ENCODE measurements at regions not wholly inside any gene's neighbourhood (a gene's known extent, or its start where the extent isn't known, plus 50 kb on each side); places are given as distances from the start of the nearest gene placed in this dataset.

DNA sequence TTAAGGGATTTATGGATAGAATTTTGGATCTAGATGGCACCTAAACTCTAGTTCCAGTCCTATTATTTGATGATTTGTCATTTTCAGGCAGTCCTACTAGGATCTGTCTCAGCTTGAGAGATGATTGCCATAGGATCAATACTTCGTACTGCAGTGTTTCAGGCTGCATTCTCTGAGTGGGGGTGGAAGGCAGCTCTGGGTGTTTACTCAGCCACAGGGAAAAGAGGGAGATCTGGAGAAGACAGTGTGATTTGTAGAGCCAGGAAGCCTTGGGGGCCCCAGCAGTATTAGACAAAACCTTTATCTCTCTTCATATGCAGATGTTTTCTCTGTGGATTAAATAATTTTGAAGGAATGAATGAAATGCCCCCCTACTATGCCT, 188.4 kb upstream of the SYNPR start:
- no peaks in the 10 kb centered on the region for H3K9me3 ChIP-seq (ENCODE audit: control insufficient read depth in 4 of 4, low read length in 3 of 4)
- no peaks in the 10 kb centered on the region for H3K4me1 ChIP-seq (ENCODE audit: control insufficient read depth in 4 of 4, insufficient read depth in 4 of 4, low read length in 3 of 4)
- no peak overlapping the region for H3K4me3 ChIP-seq (ENCODE audit: low read depth in 1 of 3, low read length in 3 of 3)
- H3K27ac ChIP-seq (ENCODE audit: low read depth in 1 of 2, low read length in 2 of 2) = no peak overlapping the region
- no peak overlapping the region for H3K9ac ChIP-seq (ENCODE audit: low read depth in 1 of 2, low read length in 2 of 2)
- 9% methylated on average over 1 of the region's 1 CpG for WGBS
- no peaks in the 10 kb centered on the region for H3K36me3 ChIP-seq (ENCODE audit: control insufficient read depth in 4 of 4, insufficient read depth in 3 of 4, low read depth in 1 of 4, low read length in 3 of 4)
- TF ChIP-seq, protein P1, sequence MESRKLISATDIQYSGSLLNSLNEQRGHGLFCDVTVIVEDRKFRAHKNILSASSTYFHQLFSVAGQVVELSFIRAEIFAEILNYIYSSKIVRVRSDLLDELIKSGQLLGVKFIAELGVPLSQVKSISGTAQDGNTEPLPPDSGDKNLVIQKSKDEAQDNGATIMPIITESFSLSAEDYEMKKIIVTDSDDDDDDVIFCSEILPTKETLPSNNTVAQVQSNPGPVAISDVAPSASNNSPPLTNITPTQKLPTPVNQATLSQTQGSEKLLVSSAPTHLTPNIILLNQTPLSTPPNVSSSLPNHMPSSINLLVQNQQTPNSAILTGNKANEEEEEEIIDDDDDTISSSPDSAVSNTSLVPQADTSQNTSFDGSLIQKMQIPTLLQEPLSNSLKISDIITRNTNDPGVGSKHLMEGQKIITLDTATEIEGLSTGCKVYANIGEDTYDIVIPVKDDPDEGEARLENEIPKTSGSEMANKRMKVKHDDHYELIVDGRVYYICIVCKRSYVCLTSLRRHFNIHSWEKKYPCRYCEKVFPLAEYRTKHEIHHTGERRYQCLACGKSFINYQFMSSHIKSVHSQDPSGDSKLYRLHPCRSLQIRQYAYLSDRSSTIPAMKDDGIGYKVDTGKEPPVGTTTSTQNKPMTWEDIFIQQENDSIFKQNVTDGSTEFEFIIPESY (IDR thresholded peaks at IDR 0.05) = no peak
- TF ChIP-seq, protein P2, sequence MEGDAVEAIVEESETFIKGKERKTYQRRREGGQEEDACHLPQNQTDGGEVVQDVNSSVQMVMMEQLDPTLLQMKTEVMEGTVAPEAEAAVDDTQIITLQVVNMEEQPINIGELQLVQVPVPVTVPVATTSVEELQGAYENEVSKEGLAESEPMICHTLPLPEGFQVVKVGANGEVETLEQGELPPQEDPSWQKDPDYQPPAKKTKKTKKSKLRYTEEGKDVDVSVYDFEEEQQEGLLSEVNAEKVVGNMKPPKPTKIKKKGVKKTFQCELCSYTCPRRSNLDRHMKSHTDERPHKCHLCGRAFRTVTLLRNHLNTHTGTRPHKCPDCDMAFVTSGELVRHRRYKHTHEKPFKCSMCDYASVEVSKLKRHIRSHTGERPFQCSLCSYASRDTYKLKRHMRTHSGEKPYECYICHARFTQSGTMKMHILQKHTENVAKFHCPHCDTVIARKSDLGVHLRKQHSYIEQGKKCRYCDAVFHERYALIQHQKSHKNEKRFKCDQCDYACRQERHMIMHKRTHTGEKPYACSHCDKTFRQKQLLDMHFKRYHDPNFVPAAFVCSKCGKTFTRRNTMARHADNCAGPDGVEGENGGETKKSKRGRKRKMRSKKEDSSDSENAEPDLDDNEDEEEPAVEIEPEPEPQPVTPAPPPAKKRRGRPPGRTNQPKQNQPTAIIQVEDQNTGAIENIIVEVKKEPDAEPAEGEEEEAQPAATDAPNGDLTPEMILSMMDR (IDR thresholded peaks at IDR 0.05; ENCODE audit: low read depth, low read length, missing input control) = no peak
- TF ChIP-seq NR2F2 (IDR thresholded peaks at IDR 0.05) = no peak
- TF ChIP-seq FOXA2 (IDR thresholded peaks at IDR 0.05) = no peak
- TF ChIP-seq, protein P3, sequence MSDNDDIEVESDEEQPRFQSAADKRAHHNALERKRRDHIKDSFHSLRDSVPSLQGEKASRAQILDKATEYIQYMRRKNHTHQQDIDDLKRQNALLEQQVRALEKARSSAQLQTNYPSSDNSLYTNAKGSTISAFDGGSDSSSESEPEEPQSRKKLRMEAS (IDR thresholded peaks at IDR 0.05) = no peak
- TF ChIP-seq RAD21 (IDR thresholded peaks at IDR 0.05) = no peak
- no peak for TF ChIP-seq GABPA (IDR thresholded peaks at IDR 0.05 in 1 of 2, conservative IDR thresholded peaks at IDR 0.05 in 1 of 2)
- DNase-seq (ENCODE audit: low spot score) = no peak
- peaks cover 0 to 9% (median 0%) of the 10 kb centered on the region in 4 donors for H3K27me3 ChIP-seq (ENCODE audit: control insufficient read depth in 4 of 4, insufficient read depth in 4 of 4, low read length in 3 of 4)

DNA sequence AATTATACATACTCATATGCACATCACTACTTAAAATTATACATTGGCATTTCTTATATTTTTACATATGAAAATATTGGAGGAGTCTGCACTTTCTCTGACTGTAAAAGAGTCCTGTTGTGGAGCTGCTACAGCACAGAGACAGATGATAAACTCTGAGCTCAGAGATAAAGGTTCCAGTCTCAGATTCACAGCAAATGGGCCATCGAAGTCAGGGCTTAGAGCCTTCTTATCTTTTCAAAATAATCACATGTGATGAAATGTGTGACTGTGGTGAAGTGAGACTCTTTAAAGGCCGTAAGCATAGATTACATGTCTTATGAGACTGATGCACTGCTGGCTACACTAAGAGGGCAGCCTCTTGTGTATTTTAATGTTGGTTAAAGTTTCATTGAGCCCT, 187.5 kb upstream of the SYNPR start:
- 37% methylated on average over 2 of the region's 2 CpGs for WGBS
- Histone ChIP-seq H3K4me1 (ENCODE audit: control insufficient read depth in 4 of 4, insufficient read depth in 4 of 4, low read length in 3 of 4) (no peaks in the 10 kb centered on the region), H3K9ac (ENCODE audit: low read depth in 1 of 2, low read length in 2 of 2) (no peak overlapping the region), H3K4me3 (ENCODE audit: low read depth in 1 of 3, low read length in 3 of 3) (no peak overlapping the region), H3K9me3 (ENCODE audit: control insufficient read depth in 4 of 4, low read length in 3 of 4) (no peaks in the 10 kb centered on the region), H3K27me3 (ENCODE audit: control insufficient read depth in 4 of 4, insufficient read depth in 4 of 4, low read length in 3 of 4) (peaks cover 0 to 9% (median 0%) of the 10 kb centered on the region in 4 donors), H3K27ac (ENCODE audit: low read depth in 1 of 2, low read length in 2 of 2) (no peak overlapping the region), H3K36me3 (ENCODE audit: control insufficient read depth in 4 of 4, insufficient read depth in 3 of 4, low read depth in 1 of 4, low read length in 3 of 4) (no peaks in the 10 kb centered on the region)
- DNase-seq (ENCODE audit: low spot score) = no peak
- TF ChIP-seq EGR1 (IDR thresholded peaks at IDR 0.05; ENCODE audit: low read depth in 2 of 2) (no peak), YY1 (IDR thresholded peaks at IDR 0.05) (no peak)

DNA sequence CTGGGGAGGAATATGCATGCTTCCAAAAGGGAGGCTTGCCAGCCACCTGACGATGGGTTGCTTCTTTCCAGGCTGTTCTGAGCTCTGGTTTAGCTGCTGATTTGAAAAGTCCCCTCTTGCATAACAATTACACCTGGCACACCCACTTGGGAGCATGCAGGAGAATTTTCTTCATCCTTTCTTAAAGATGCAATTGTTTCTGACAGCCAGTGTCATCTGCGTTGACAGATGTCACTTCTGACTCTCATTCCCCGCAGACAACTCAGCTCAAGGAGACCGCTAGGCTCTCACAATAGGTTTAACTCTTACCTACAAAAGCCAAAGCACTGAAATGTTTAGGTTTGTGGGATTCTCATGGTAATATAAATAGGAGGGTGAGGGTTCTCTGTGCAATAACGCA, 185.6 kb upstream of the SYNPR start:
- Histone ChIP-seq H3K27ac (ENCODE audit: low read depth in 1 of 2, low read length in 2 of 2) (no peak overlapping the region), H3K4me1 (ENCODE audit: control insufficient read depth in 4 of 4, insufficient read depth in 4 of 4, low read length in 3 of 4) (no peaks in the 10 kb centered on the region), H3K9me3 (ENCODE audit: control insufficient read depth in 4 of 4, low read length in 3 of 4) (no peaks in the 10 kb centered on the region), H3K27me3 (ENCODE audit: control insufficient read depth in 4 of 4, insufficient read depth in 4 of 4, low read length in 3 of 4) (peaks cover 0 to 4% (median 0%) of the 10 kb centered on the region in 4 donors), H3K36me3 (ENCODE audit: control insufficient read depth in 4 of 4, insufficient read depth in 3 of 4, low read depth in 1 of 4, low read length in 3 of 4) (no peaks in the 10 kb centered on the region), H3K9ac (ENCODE audit: low read depth in 1 of 2, low read length in 2 of 2) (no peak overlapping the region), H3K4me3 (ENCODE audit: low read depth in 1 of 3, low read length in 3 of 3) (no peak overlapping the region)
- TF ChIP-seq, protein P1 (IDR thresholded peaks at IDR 0.05) = no peak
- TF ChIP-seq, protein P3 (IDR thresholded peaks at IDR 0.05) = no peak
- TF ChIP-seq FOXA1 (IDR thresholded peaks at IDR 0.05) = no peak
- no peak for DNase-seq (ENCODE audit: low spot score)
- WGBS = 64% methylated on average over 5 of the region's 5 CpGs

Data from liver (tissue), 8 donors.